HL-60 (cell line): ENCODE measurements at regions not wholly inside any gene's neighbourhood (a gene's known extent, or its start where the extent isn't known, plus 50 kb on each side); places are given as distances from the start of the nearest gene placed in this dataset.

Source experiments
- DNase-seq, 2 experiments: peaks; one replicate each; pipeline ENCODE4 v3.0.0-alpha.2; 2010 to 2020; ENCODE audit warnings: low read depth in 1 of 2, low spot score in 1 of 2
- H3K27ac ChIP-seq: fragments of 250-450 bp; sonication (Bioruptor Pico); replicated peaks from 2 replicates; pipeline ENCODE4 v1.5.1; 2020; ENCODE audit warnings: mild to moderate bottlenecking, moderate library complexity
- H3K27me3 ChIP-seq: fragments of 250-450 bp; sonication (Bioruptor Pico); 2 replicates; pipeline ENCODE4 v1.5.1; 2021; ENCODE audit warnings: mild to moderate bottlenecking, moderate library complexity; ENCODE audit not compliant: insufficient read depth, poor library complexity, severe bottlenecking
- H3K4me3 ChIP-seq: replicated peaks from 2 replicates; pipeline ENCODE4 v1.5.1; 2011; ENCODE audit warnings: mild to moderate bottlenecking, control low read depth, low read length; ENCODE audit not compliant: insufficient read depth
- GABPA ChIP-seq: IDR thresholded peaks from 2 replicates; pipeline ENCODE4 v1.6.1; 2012; ENCODE audit warnings: low read depth
- POLR2AphosphoS5 ChIP-seq: IDR thresholded peaks from 2 replicates; pipeline ENCODE4 v1.6.1; 2012; ENCODE audit warnings: low read depth
- SPI1 ChIP-seq: IDR thresholded peaks from 2 replicates; pipeline ENCODE4 v1.6.1; 2012; ENCODE audit warnings: low read depth, mild to moderate bottlenecking, borderline replicate concordance
- TF ChIP-seq, protein P1 (sequence below): IDR thresholded peaks from 2 replicates; pipeline ENCODE4 v1.6.1; 2012; ENCODE audit warnings: low read depth; ENCODE audit not compliant: insufficient replicate concordance
- TF ChIP-seq, protein P2 (sequence below): IDR thresholded peaks from one replicate; pipeline ENCODE4 v1.5.1; 2011; ENCODE audit warnings: low read length, control low read depth, inconsistent platforms; ENCODE audit not compliant: insufficient read depth

DNA sequence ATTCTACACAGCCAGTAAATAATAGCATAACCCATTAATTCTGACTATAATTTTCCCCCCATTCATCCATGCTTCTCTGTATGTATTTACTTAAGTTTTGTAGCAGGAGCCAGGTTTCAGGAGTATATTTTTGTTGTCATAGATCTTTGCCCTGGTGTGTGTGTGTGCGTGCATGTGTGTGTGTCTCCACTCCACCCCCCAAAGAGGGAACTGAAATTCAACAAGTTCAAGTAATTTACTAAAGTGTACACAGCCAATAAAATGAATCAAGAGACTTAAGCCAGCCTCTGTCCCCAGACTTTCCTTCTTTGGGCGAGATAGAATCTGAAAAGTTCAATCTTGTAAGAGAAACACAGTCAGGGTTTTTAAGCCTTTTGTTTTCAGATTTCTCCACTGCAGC lies 792.0 kb downstream of the MED13L start:
- no peaks in the 10 kb centered on the region for H3K27me3 ChIP-seq
- TF ChIP-seq, protein P1, sequence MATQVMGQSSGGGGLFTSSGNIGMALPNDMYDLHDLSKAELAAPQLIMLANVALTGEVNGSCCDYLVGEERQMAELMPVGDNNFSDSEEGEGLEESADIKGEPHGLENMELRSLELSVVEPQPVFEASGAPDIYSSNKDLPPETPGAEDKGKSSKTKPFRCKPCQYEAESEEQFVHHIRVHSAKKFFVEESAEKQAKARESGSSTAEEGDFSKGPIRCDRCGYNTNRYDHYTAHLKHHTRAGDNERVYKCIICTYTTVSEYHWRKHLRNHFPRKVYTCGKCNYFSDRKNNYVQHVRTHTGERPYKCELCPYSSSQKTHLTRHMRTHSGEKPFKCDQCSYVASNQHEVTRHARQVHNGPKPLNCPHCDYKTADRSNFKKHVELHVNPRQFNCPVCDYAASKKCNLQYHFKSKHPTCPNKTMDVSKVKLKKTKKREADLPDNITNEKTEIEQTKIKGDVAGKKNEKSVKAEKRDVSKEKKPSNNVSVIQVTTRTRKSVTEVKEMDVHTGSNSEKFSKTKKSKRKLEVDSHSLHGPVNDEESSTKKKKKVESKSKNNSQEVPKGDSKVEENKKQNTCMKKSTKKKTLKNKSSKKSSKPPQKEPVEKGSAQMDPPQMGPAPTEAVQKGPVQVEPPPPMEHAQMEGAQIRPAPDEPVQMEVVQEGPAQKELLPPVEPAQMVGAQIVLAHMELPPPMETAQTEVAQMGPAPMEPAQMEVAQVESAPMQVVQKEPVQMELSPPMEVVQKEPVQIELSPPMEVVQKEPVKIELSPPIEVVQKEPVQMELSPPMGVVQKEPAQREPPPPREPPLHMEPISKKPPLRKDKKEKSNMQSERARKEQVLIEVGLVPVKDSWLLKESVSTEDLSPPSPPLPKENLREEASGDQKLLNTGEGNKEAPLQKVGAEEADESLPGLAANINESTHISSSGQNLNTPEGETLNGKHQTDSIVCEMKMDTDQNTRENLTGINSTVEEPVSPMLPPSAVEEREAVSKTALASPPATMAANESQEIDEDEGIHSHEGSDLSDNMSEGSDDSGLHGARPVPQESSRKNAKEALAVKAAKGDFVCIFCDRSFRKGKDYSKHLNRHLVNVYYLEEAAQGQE, result no peak
- no peak for TF ChIP-seq POLR2AphosphoS5
- DNase-seq, result no peak
- H3K27ac ChIP-seq, result no peak overlapping the region
- no peak overlapping the region for H3K4me3 ChIP-seq

DNA sequence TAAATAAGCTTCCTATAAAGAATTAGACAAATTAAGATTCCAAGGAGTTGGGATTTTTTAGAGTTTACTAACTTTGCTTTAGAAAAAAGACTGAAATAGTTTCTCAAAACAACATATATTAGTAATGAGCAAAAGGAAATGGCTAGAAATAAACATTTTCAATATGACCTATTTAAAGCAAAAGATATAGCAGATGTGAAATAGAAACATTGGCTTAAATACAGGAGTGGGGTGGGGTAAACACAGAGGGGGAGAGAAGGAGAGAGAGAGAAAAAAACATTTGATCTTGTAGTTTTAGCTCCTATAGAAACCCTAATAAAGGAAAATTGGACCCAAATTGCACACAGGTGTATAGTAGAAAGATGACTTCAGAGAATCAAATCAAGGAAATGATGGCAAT lies 794.5 kb downstream of the MED13L start:
- TF ChIP-seq SPI1 (no peak), POLR2AphosphoS5 (no peak), GABPA (no peak)
- TF ChIP-seq, protein P1, result no peak
- TF ChIP-seq, protein P2, sequence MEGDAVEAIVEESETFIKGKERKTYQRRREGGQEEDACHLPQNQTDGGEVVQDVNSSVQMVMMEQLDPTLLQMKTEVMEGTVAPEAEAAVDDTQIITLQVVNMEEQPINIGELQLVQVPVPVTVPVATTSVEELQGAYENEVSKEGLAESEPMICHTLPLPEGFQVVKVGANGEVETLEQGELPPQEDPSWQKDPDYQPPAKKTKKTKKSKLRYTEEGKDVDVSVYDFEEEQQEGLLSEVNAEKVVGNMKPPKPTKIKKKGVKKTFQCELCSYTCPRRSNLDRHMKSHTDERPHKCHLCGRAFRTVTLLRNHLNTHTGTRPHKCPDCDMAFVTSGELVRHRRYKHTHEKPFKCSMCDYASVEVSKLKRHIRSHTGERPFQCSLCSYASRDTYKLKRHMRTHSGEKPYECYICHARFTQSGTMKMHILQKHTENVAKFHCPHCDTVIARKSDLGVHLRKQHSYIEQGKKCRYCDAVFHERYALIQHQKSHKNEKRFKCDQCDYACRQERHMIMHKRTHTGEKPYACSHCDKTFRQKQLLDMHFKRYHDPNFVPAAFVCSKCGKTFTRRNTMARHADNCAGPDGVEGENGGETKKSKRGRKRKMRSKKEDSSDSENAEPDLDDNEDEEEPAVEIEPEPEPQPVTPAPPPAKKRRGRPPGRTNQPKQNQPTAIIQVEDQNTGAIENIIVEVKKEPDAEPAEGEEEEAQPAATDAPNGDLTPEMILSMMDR, result no peak
- H3K27ac ChIP-seq, result no peak overlapping the region

DNA sequence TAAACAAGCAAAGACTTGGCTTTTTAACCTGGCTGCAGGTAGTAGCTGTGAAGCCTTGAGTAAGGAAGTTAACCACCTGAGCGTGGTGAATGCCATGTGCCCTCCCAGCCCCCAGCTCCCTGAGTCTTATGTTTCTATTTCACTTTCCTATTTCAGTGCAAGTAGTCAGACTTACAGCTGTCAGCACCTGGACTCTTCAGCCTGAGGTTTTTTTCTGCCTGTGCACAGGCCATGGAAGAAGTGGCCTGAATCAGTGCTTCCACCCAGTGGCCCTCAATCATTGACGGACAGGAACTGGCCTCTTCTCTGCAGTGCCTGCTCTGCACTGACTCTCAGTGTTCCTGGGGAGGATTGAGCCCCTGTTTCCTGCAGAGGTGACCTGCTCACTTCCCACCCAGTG lies 796.4 kb downstream of the MED13L start:
- DNase-seq, result no peak
- TF ChIP-seq GABPA (no peak), SPI1 (no peak), POLR2AphosphoS5 (no peak)
- TF ChIP-seq, protein P1, result no peak
- TF ChIP-seq, protein P2, result no peak
- no peaks in the 10 kb centered on the region for H3K27me3 ChIP-seq
- no peak overlapping the region for H3K27ac ChIP-seq
- H3K4me3 ChIP-seq, result no peak overlapping the region

More for the DNA sequence above, 794.5 kb downstream of the MED13L start:
- H3K27me3 ChIP-seq, result no peaks in the 10 kb centered on the region
- no peak overlapping the region for H3K4me3 ChIP-seq
- DNase-seq, result no peak

DNA sequence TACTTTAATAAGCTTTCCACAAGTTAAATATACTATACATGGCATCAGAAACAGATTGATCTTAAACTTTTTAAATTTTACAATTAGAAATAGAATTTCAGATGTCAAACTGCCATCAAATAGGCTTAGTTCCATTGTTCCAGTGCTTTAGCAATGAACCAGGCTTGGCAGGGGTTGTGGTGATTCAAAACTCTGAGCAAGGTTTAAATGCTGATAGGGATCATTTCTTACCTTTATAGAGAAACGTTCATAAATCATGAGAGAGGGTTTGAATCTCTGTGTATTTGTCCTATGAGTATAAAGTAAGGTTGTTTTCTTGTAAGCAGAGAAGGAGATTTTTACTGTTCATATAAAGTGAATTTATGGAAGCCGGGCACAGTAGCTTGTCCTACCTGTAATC lies 794.5 kb upstream of the TBX3 start:
- Histone ChIP-seq H3K27ac (no peak overlapping the region), H3K27me3 (no peaks in the 10 kb centered on the region), H3K4me3 (no peak overlapping the region)
- TF ChIP-seq SPI1 (no peak), POLR2AphosphoS5 (no peak), GABPA (no peak)
- TF ChIP-seq, protein P1, result no peak
- TF ChIP-seq, protein P2, result no peak
- DNase-seq, result no peak
